NCI-H526 (cell line): ENCODE measurements at regions not wholly inside any gene's neighbourhood (a gene's known extent, or its start where the extent isn't known, plus 50 kb on each side); places are given as distances from the start of the nearest gene placed in this dataset.

Experiments
- DNase-seq, 2 experiments: peaks; one replicate each; lab custom pipeline; 2025; lab: John Stamatoyannopoulos, UW

GRCh38 chr4:31947101-31947500, 1226.9 kb downstream of the PCDH7 start:
- DNase-seq = no peak

- no peak for DNase-seq
These were observed 1228.9 kb downstream of the PCDH7 start for GRCh38 chr4:31949045-31949444.

- DNase-seq = no peak
These were observed 1235.2 kb downstream of the PCDH7 start for GRCh38 chr4:31955346-31955745.

- DNase-seq = no peak
These were observed 1239.8 kb downstream of the PCDH7 start for GRCh38 chr4:31959972-31960371.

GRCh38 chr4:31964685-31965084, 1244.5 kb downstream of the PCDH7 start:
- DNase-seq = no peak

- no peak for DNase-seq
These were observed 1248.7 kb downstream of the PCDH7 start for GRCh38 chr4:31968842-31969241.

GRCh38 chr4:31974490-31975002, 1254.4 kb downstream of the PCDH7 start:
- DNase-seq = no peak

GRCh38 chr4:31979988-31980387, 1259.8 kb downstream of the PCDH7 start:
- no peak for DNase-seq

- no peak for DNase-seq
These were observed 1263.1 kb downstream of the PCDH7 start for GRCh38 chr4:31983246-31983645.

- DNase-seq = no peak
These were observed 1263.5 kb downstream of the PCDH7 start for GRCh38 chr4:31983677-31984076.

GRCh38 chr4:31984872-31985271, 1264.7 kb downstream of the PCDH7 start:
- DNase-seq = no peak

GRCh38 chr4:31995943-31996901, 1276.1 kb downstream of the PCDH7 start:
- DNase-seq = no peak

- DNase-seq = no peak
These were observed 1278.6 kb downstream of the PCDH7 start for GRCh38 chr4:31998807-31999206.

- DNase-seq = no peak
These were observed 1279.7 kb downstream of the PCDH7 start for GRCh38 chr4:31999848-32000247.

GRCh38 chr4:32000846-32001488, 1280.8 kb downstream of the PCDH7 start:
- DNase-seq = no peak

GRCh38 chr4:32002037-32002747, 1282.0 kb downstream of the PCDH7 start:
- DNase-seq = no peak

GRCh38 chr4:32003548-32003947, 1283.4 kb downstream of the PCDH7 start:
- no peak for DNase-seq

GRCh38 chr4:32010221-32010620, 1290.1 kb downstream of the PCDH7 start:
- DNase-seq = no peak

- no peak for DNase-seq
These were observed 1301.9 kb downstream of the PCDH7 start for GRCh38 chr4:32022071-32022470.

GRCh38 chr4:32025851-32026459, 1305.8 kb downstream of the PCDH7 start:
- DNase-seq = no peak

GRCh38 chr4:32030406-32030805, 1310.2 kb downstream of the PCDH7 start:
- DNase-seq = no peak

GRCh38 chr4:32031026-32031425, 1310.9 kb downstream of the PCDH7 start:
- no peak for DNase-seq
